H9 (cell line): ENCODE measurements at regions not wholly inside any gene's neighbourhood (a gene's known extent, or its start where the extent isn't known, plus 50 kb on each side); places are given as distances from the start of the nearest gene placed in this dataset.

Experiments
- DNase-seq: peaks from one replicate; pipeline ENCODE4 v3.0.0-alpha.2; 2017
- H2AFZ ChIP-seq: one replicate; pipeline ENCODE4 v1.6.1; 2013; ENCODE audit warnings: mild to moderate bottlenecking, low read length, control low read depth, moderate library complexity
- H2AK5ac ChIP-seq: 2 replicates; pipeline ENCODE4 v1.6.1; 2013; ENCODE audit warnings: low read length, control low read depth, mixed read lengths; ENCODE audit not compliant: insufficient read length
- H2BK120ac ChIP-seq: one replicate; pipeline ENCODE4 v1.6.1; 2013; ENCODE audit warnings: low read depth, mild to moderate bottlenecking, low read length, control low read depth, inconsistent platforms; ENCODE audit not compliant: poor library complexity, severe bottlenecking
- H2BK12ac ChIP-seq: 2 replicates; pipeline ENCODE4 v1.6.1; 2013; ENCODE audit warnings: low read length, control low read depth, mixed read lengths, low read depth; ENCODE audit not compliant: insufficient read length
- H2BK15ac ChIP-seq: 2 replicates; pipeline ENCODE4 v1.6.1; 2013; ENCODE audit warnings: low read depth, low read length, control low read depth
- H2BK20ac ChIP-seq: one replicate; pipeline ENCODE4 v1.6.1; 2013; ENCODE audit warnings: low read depth, mild to moderate bottlenecking, low read length, control low read depth, inconsistent platforms; ENCODE audit not compliant: poor library complexity, severe bottlenecking
- H2BK5ac ChIP-seq: 2 replicates; pipeline ENCODE4 v1.6.1; 2013; ENCODE audit warnings: low read length, control low read depth, mixed read lengths; ENCODE audit not compliant: insufficient read length
- H3K14ac ChIP-seq: 2 replicates; pipeline ENCODE4 v1.6.1; 2013; ENCODE audit warnings: low read length, control low read depth; ENCODE audit not compliant: insufficient read depth
- H3K18ac ChIP-seq: 2 replicates; pipeline ENCODE4 v1.6.1; 2013; ENCODE audit warnings: low read depth, mild to moderate bottlenecking, mixed read lengths, low read length, control low read depth; ENCODE audit not compliant: insufficient read length
- H3K23ac ChIP-seq: 2 replicates; pipeline ENCODE4 v1.6.1; 2013; ENCODE audit warnings: low read length, control low read depth, mixed read lengths, low read depth; ENCODE audit not compliant: insufficient read length
- H3K23me2 ChIP-seq: 2 replicates; pipeline ENCODE4 v1.6.1; 2013; ENCODE audit warnings: low read depth, mild to moderate bottlenecking, mixed read lengths, low read length, control low read depth; ENCODE audit not compliant: insufficient read length, poor library complexity, severe bottlenecking
- H3K27ac ChIP-seq: 2 replicates; pipeline ENCODE4 v1.5.1; 2013; ENCODE audit warnings: low read length, control low read depth, mixed read lengths, low read depth; ENCODE audit not compliant: insufficient read length
- H3K27me3 ChIP-seq: 2 replicates; pipeline ENCODE4 v1.6.1; 2013; ENCODE audit warnings: low read length, control low read depth, inconsistent platforms; ENCODE audit not compliant: insufficient read depth
- H3K4ac ChIP-seq: 2 replicates; pipeline ENCODE4 v1.6.1; 2013; ENCODE audit warnings: low read depth, mild to moderate bottlenecking, control low read depth, inconsistent platforms, low read length, moderate library complexity
- H3K4me1 ChIP-seq: 2 replicates; pipeline ENCODE4 v1.6.1; 2013; ENCODE audit warnings: low read length, control low read depth, inconsistent platforms; ENCODE audit not compliant: insufficient read depth
- H3K4me2 ChIP-seq: 2 replicates; pipeline ENCODE4 v1.6.1; 2013; ENCODE audit warnings: low read length, control low read depth, mixed read lengths; ENCODE audit not compliant: insufficient read length, insufficient read depth
- H3K56ac ChIP-seq: 2 replicates; pipeline ENCODE4 v1.6.1; 2013; ENCODE audit warnings: low read depth, mild to moderate bottlenecking, mixed read lengths, low read length, control low read depth; ENCODE audit not compliant: insufficient read length
- H3K79me1 ChIP-seq: 2 replicates; pipeline ENCODE4 v1.6.1; 2013; ENCODE audit warnings: low read depth, mild to moderate bottlenecking, moderate library complexity, low read length, control low read depth, inconsistent platforms; ENCODE audit not compliant: insufficient read depth, poor library complexity, severe bottlenecking
- H3K79me2 ChIP-seq: 2 replicates; pipeline ENCODE4 v1.6.1; 2013; ENCODE audit warnings: low read length, control low read depth, inconsistent platforms; ENCODE audit not compliant: insufficient read depth
- H3K9ac ChIP-seq: 2 replicates; pipeline ENCODE4 v1.6.1; 2013; ENCODE audit warnings: low read length, control low read depth, mixed read lengths; ENCODE audit not compliant: insufficient read length; ENCODE audit errors: extremely low read depth
- H3K9me3 ChIP-seq: one replicate; pipeline ENCODE4 v1.6.1; 2013; ENCODE audit warnings: low read depth, low read length, inconsistent platforms; ENCODE audit not compliant: control insufficient read depth
- H3T11ph ChIP-seq: one replicate; pipeline ENCODE4 v1.6.1; 2013; ENCODE audit warnings: mild to moderate bottlenecking, low read length, control low read depth, inconsistent platforms
- H4K20me1 ChIP-seq: one replicate; pipeline ENCODE4 v1.6.1; 2013; ENCODE audit not compliant: control insufficient read depth, insufficient read length, insufficient read depth
- H4K5ac ChIP-seq: 2 replicates; pipeline ENCODE4 v1.6.1; 2013; ENCODE audit warnings: low read depth, mild to moderate bottlenecking, mixed read lengths, low read length, control low read depth; ENCODE audit not compliant: insufficient read length
- H4K8ac ChIP-seq: replicated peaks from 2 replicates; pipeline ENCODE4 v1.6.1; 2013; ENCODE audit warnings: low read length, control low read depth, mixed read lengths, low read depth; ENCODE audit not compliant: insufficient read length
- H4K91ac ChIP-seq: 2 replicates; pipeline ENCODE4 v1.6.1; 2013; ENCODE audit warnings: low read depth, mild to moderate bottlenecking, moderate library complexity, mixed read lengths, low read length, control low read depth; ENCODE audit not compliant: insufficient read length
- H3K27ac Mint-ChIP-seq, 3 experiments: 2 replicates in 2 of 3; 3 replicates in 1 of 3; pipeline ENCODE4 v1.8.0; 2020 to 2021; ENCODE audit warnings: mixed read lengths in 3 of 3, mild to moderate bottlenecking in 1 of 3, moderate library complexity in 1 of 3
- H3K27me3 Mint-ChIP-seq: 2 replicates; pipeline ENCODE4 v1.8.0; 2021; ENCODE audit warnings: low read depth, mild to moderate bottlenecking, moderate library complexity, mixed read lengths
- H3K36me3 Mint-ChIP-seq, 3 experiments: 2 replicates in 2 of 3; 3 replicates in 1 of 3; pipeline ENCODE4 v1.8.0; 2020 to 2021; ENCODE audit warnings: low read depth in 3 of 3, mixed read lengths in 3 of 3; ENCODE audit not compliant: insufficient read depth in 1 of 3
- H3K4me1 Mint-ChIP-seq, 2 experiments: 2 replicates each; pipeline ENCODE4 v1.8.0; 2020; ENCODE audit warnings: mixed read lengths in 2 of 2
- H3K4me3 Mint-ChIP-seq, 2 experiments: 2 replicates in 1 of 2; 3 replicates in 1 of 2; pipeline ENCODE4 v1.8.0; 2020 to 2021; ENCODE audit warnings: mild to moderate bottlenecking in 2 of 2, mixed read lengths in 2 of 2, moderate library complexity in 1 of 2
- H3K9me3 Mint-ChIP-seq, 2 experiments: 2 replicates in 1 of 2; 3 replicates in 1 of 2; pipeline ENCODE4 v1.8.0; 2020; ENCODE audit warnings: mild to moderate bottlenecking in 2 of 2, mixed read lengths in 2 of 2, moderate library complexity in 1 of 2
- CTCF ChIP-seq: fragments of 200-600 bp; sonication (generic); conservative IDR thresholded peaks from 3 replicates; pipeline ENCODE4 v1.8.0; 2021; ENCODE audit warnings: antibody characterized with exemption, mild to moderate bottlenecking
- WGBS: extraction: QIAGEN DNeasy Blood & Tissue Kit; methylation state at CpG from one replicate; pipeline ENCODE4 v1.1.7; 2013; ENCODE audit warnings: missing lambda C conversion rate, low lambda C conversion rate, mixed read lengths; ENCODE audit not compliant: insufficient read length; ENCODE audit errors: extremely low coverage; 5-methylcytosine and 5-hydroxymethylcytosine counted together

- Histone ChIP-seq H3K23ac (no peak overlapping the region), H3K9me3 (no peaks in the 10 kb centered on the region), H3K18ac (no peak overlapping the region), H2AK5ac (no peak overlapping the region), H3K79me1 (no peaks in the 10 kb centered on the region), H2BK5ac (no peak overlapping the region), H4K8ac (no peak overlapping the region), H4K5ac (no peak overlapping the region), H2BK120ac (no peak overlapping the region), H3K79me2 (no peaks in the 10 kb centered on the region), H3K23me2 (no peaks in the 10 kb centered on the region), H3K27ac (no peak overlapping the region), H3T11ph (no peak overlapping the region), H3K9ac (no peak overlapping the region), H2AFZ (no peak overlapping the region), H4K91ac (no peak overlapping the region), H3K27me3 (no peaks in the 10 kb centered on the region; the same call in 1 of the 2 replicates), H2BK12ac (no peak overlapping the region), H3K56ac (no peak overlapping the region), H3K14ac (no peak overlapping the region), H3K4me1 (no peaks in the 10 kb centered on the region), H2BK15ac (no peak overlapping the region), H4K20me1 (no peaks in the 10 kb centered on the region), H2BK20ac (no peak overlapping the region), H3K4me2 (no peak overlapping the region), H3K4ac (no peak overlapping the region)
- no CpG with 5 or more reads among the region's 2 CpGs for WGBS
- H3K9me3 Mint-ChIP-seq: peaks cover 0 to 3% of the 10 kb centered on the region in 2 experiments; a peak in 2 of 5 replicates
- DNase-seq: no peak
- H3K36me3 Mint-ChIP-seq: no peaks in the 10 kb centered on the region; a peak in 1 of 7 replicates
- TF ChIP-seq CTCF: no peak
- H3K4me1 Mint-ChIP-seq: peaks cover 10 to 17% of the 10 kb centered on the region in 2 experiments
- H3K4me3 Mint-ChIP-seq: no peak overlapping the region
- H3K27me3 Mint-ChIP-seq: peaks cover 2% of the 10 kb centered on the region; the same call in 1 of the 2 replicates
- H3K27ac Mint-ChIP-seq: no peak overlapping the region
Observed at GRCh38 chr5:175343308-175343707, 100.7 kb downstream of the DRD1 start.
